GM10248 (cell line): ENCODE measurements at regions not wholly inside any gene's neighbourhood (a gene's known extent, or its start where the extent isn't known, plus 50 kb on each side); places are given as distances from the start of the nearest gene placed in this dataset.

Experiments used
- CTCF ChIA-PET: fragments of 300-600 bp; sonication (Branson Sonifier 250); formaldehyde crosslinking; extraction: SDS; loops from one replicate; lab custom pipeline; 2021; ENCODE audit warnings: antibody characterized with exemption; lab: Yijun Ruan, JAX
- POLR2A ChIA-PET: fragments of 350-650 bp; sonication (Branson Sonifier 250); formaldehyde crosslinking; extraction: SDS; loops from one replicate; lab custom pipeline; 2020; ENCODE audit warnings: antibody characterized with exemption; lab: Yijun Ruan, JAX
- DNase-seq: peaks from one replicate; pipeline ENCODE4 v3.0.0; 2012; ENCODE audit errors: extremely low spot score
- CTCF ChIP-seq: IDR thresholded peaks from 2 replicates; pipeline ENCODE4 v1.5.1; 2012; ENCODE audit warnings: mild to moderate bottlenecking, low read depth; ENCODE audit errors: extremely low read depth, missing control alignments, control extremely low read depth

- POLR2A ChIA-PET = no interaction called here
- no peak for DNase-seq
- CTCF ChIA-PET = no interaction called here
- no peak for TF ChIP-seq CTCF
These were observed 178.2 kb upstream of the CRY1 start for GRCh38 chr12:107271523-107271922.

- no peak for DNase-seq
- ChIA-PET POLR2A (no interaction called here), CTCF (no interaction called here)
- TF ChIP-seq CTCF = no peak
These were observed 182.2 kb upstream of the CRY1 start for GRCh38 chr12:107275530-107275929.

- no peak for DNase-seq
- ChIA-PET CTCF (no interaction called here), POLR2A (no interaction called here)
- TF ChIP-seq CTCF = no peak
These were observed 184.5 kb upstream of the CRY1 start for GRCh38 chr12:107277855-107278254.

GRCh38 chr12:107282628-107283027, 189.3 kb upstream of the CRY1 start:
- CTCF ChIA-PET = interaction anchor here (1.3 kb wide), 1 partner anchor 23 kb away, joined by 4 read pairs; no protein-coding TSS in a partner anchor
- POLR2A ChIA-PET = no interaction called here
- TF ChIP-seq CTCF = no peak
- no peak for DNase-seq

- TF ChIP-seq CTCF = no peak
- ChIA-PET POLR2A (no interaction called here), CTCF (interaction anchor here (1.3 kb wide), 1 partner anchor 22 kb away, joined by 4 read pairs; no protein-coding TSS in a partner anchor)
- DNase-seq = no peak
These were observed 190.3 kb upstream of the CRY1 start for GRCh38 chr12:107283652-107284051.

- no peak for TF ChIP-seq CTCF
- ChIA-PET CTCF (no interaction called here), POLR2A (no interaction called here)
- DNase-seq = no peak
These were observed 191.3 kb upstream of the CRY1 start for GRCh38 chr12:107284692-107285091.
